NCI-H82 (cell line): ENCODE measurements at regions not wholly inside any gene's neighbourhood (a gene's known extent, or its start where the extent isn't known, plus 50 kb on each side); places are given as distances from the start of the nearest gene placed in this dataset.
"Not testable (repeated sequence)": the region's sequence is repeated elsewhere in the genome, so short reads cannot be mapped to it uniquely, and the experiment has no call there.

Experiments used
- DNase-seq: peaks from one replicate; lab custom pipeline; 2025; lab: John Stamatoyannopoulos, UW

DNA sequence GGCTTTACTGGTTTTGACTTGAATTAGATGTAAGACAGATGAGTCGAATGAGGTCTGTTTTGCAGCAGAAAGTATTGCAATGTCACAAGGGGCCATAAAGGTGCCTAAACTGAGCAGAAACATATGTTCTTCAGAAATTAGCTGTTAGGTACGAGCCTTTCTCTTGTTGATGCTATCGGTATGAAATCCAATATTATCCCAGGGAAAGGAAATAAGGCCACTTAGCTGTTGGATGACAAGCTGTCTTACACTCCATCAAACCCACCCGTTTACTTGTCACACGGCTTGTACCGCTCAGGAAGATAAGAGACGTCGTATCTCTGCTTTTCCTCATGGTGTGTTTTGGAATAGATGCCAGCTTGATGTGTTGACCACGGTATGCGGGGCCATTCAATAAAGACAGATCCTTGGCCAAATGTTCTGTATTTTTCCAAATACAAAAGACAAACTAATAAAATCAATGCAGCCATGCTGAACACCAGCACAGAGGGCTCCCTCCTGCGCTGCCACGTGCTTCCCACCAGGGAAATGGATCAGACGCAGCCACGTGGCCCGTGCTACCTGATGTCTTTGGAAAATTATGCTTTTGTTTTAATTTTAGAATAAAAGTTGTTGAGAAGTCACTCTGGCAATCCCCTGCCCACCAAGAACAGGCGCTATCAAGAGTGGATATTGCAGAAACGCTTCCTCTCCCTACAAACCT lies 255.9 kb upstream of the SULF2 start:
- DNase-seq, result no peak

DNA sequence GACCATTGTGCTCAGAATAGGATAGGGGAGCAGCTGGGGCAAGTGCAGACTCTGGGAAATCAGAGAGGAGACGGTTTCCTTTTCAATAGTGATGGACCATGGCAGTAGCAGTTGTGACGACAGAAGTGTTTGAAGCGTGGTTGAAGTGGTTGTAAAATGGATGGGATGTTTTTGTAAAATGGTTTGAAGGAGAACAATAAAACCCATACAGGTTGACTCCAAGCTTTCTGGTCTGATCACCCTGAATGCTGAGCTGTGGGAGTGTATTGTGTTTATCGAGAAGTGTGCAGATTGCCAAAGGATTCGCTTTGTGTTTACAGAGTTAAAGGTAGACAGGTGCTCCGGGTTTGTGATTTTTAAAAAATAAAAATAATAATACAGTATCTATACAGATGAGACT lies 255.2 kb upstream of the SULF2 start:
- DNase-seq, result no peak

DNA sequence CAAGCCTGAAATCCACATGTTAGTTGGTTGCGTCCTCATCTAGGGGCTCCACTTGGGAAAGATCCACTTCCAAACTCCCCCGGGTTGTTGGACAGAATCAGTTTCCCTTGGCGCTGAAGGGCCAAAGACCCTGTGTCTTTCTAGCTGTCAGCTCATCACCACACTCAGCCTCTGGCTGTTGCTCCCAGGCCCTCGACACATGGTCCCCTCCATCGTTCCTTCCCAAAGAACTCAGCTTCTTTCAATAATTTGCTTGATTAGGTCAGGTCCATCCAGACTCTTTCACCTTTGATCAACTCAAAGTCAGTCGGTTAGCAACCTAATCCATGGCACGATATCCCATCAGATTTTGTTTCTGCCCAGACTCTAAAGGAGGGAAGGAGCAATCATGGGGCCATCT lies 254.8 kb upstream of the SULF2 start:
- DNase-seq, result no peak

DNA sequence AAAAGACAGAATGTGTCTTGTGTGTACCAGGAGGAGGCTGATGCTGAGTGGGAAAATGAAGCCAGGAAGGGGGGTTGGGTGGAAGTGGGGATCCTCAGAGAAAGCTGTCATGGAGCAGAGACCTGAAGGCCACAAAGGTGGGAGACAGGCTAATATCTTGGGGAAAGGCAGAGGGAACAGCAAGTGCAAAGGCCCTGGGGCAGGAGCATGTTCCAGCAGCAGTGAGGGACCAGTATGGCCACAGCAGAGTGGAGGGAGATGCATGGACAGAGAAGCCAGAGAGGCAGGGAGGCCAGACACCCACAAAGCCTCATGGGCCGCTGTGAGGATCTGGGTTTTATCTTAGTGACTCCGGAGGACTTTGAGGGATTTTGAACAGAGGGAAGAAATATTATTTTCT lies 254.2 kb upstream of the SULF2 start:
- no peak for DNase-seq

DNA sequence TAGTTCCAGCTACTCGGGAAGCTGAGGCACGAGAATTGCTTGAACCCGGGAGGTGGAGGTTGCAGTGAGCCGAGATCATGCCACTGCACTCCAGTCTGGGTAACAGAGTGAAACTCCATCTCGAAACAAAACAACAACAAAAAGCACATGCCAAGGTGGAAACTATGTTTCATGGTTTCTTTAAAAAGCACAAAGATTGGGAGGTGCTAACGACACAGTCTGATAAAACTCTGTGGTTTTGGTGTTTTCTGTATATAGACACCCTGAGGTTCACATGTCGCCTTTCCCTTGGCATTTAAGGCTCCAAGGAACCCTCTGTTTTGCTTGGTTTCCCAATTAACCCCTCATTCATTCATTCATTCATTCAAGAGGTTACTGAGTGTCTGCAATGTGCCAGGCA lies 253.4 kb upstream of the SULF2 start:
- DNase-seq, result no peak

GRCh38 chr20:48037798-48038197 lies 252.5 kb upstream of the SULF2 start:
- not testable (repeated sequence) for DNase-seq

- DNase-seq, result no peak
Observed at GRCh38 chr20:48035961-48036731, 250.9 kb upstream of the SULF2 start.

- DNase-seq, result no peak
Observed at GRCh38 chr20:48034751-48035150, 249.5 kb upstream of the SULF2 start.

- DNase-seq, result not testable (repeated sequence)
Observed at GRCh38 chr20:48033005-48033404, 247.7 kb upstream of the SULF2 start.

GRCh38 chr20:48031122-48031521 lies 245.8 kb upstream of the SULF2 start:
- no peak for DNase-seq

- DNase-seq, result no peak
Observed at GRCh38 chr20:48026981-48027592, 241.8 kb upstream of the SULF2 start.

DNA sequence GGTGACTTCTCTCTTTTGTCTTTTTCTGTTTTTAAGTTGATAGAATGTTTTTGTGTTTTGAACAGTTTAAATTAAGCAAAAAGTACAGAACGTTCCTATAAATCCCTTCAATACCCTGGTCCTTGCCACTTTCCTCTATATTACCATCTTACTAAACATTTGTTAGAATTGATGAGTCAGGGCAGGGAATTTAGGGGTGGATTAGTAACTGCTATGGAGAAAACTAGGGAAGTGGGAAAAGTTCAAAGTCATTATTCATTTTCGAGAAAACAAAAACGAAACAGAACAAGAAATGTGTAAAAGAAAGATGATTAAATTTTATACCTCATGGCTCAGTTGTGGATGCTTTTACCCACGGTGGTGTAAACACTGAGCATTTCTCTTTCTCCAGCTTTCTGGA lies 240.4 kb upstream of the SULF2 start:
- DNase-seq, result no peak

DNA sequence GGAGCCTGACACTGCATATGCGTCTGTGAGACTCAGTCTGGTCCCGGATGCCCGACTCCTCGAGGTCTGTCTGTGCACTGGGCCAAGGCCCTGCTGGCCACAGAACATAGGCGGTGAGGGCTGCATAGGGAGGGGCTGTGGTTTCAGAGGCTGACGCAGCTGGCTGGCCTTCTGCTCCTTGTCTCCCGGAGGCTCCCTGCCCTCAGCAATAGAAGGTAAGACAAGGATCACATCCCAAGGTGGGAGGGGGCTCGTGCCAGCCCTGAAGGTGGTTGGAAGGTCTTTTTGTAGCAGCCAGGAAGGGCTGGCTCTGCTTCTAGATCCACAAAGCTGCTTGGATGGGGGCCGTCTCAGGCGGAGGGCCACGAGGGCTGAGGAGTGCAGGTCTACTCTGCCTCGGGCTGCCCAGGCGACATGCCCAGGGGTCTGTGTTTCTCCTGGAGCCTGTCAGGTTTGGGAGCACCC lies 239.8 kb upstream of the SULF2 start:
- DNase-seq, result peak; percentile 47

DNA sequence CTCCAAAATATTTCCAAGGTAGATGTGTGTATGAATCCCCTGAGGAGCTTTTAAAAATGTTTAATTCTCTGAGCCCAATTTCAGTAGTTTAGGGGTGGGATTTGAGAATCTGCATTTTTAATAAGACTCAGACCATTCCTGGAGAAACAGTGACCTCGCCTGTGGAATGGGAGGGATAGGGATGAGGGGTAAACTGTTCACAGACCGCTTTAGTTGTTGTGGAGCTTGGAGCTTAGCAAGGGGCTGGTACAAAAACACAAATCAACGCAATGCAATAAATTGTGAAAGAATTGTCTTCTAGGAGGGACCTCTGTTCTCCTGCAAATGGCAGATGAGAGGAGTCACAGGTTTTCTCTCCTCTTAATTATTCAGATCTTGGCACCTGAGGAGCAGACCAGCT lies 239.3 kb upstream of the SULF2 start:
- DNase-seq, result no peak

DNA sequence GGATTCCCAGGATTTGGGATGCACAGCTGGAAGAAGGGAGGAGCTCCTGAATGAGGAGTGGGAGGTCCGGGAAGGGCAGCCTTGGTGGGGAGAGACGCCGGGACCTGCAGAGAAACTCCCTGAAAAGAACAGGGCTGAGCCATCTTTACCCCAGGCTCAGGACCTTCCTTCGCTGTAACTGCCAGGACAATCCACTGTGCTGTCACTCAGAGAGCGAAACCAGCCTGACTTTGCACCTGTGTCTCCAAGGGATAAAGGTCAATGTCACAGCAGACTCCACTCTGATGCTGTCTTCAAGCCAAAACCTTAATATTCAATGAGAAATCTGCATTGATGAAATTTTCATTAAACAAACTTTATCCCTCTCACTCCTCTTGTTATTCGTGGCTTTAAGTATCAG lies 235.4 kb upstream of the SULF2 start:
- DNase-seq, result not testable (repeated sequence)

- DNase-seq, result no peak
Observed at GRCh38 chr20:48019940-48020339, 234.7 kb upstream of the SULF2 start.

DNA sequence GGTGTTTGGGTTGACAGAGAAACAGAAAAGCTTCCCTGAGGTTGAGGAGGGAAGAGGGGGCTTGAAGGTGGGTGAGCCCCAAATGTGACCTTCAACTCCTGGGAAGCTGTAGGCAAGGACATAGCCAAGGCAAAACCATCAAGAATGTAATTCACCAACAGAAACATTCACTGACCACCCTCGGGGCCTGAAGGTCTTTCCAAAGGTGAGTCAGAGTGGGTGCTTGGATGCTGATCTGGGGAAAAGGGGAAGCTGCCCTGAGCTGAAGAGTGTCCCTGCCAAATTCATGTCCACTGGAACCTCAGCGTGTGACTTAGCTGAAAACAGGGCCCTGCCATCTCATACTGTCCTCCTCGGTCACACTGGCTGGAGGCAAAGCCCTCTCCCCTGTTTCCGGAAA lies 234.2 kb upstream of the SULF2 start:
- DNase-seq, result no peak

- DNase-seq, result not testable (repeated sequence)
Observed at GRCh38 chr20:48018851-48019250, 233.6 kb upstream of the SULF2 start.

DNA sequence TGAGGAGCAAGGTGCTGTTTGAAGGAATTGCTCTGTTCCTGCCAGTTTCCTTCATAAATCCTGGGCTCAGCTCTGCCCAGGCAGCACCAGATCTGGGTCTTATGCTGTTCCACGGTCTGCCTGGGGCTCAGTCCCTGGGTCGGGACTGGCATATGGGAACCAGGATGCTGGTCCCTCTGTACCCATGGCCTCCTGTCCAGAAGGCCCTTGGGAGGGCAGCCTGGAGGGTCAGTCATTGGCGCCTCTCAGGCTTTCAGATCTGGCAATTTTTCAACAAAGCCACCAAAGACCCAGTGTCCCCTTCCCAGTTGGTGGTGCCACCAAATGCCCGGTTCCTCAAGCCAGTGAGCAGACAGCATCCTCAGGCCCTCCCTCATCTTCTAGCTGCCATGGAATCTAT lies 232.7 kb upstream of the SULF2 start:
- no peak for DNase-seq

DNA sequence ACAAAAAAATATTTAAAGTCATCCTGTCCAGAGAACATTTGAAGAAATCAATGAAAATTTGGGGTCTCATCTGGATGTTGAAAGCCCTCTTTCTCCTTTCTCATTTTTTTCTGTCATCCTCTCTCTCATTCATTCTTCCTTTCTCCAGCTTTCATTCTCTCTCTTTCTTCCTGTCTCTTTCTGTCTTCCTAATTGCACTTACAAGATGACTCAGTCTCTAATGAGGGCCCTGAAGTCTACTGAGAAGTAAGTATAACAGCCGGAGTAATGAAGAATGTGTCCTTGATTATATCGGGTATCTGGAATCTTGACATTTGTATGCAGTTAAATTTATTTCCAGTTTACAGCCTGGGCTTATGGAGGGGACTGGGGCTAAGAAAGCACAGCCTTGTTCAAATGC lies 232.2 kb upstream of the SULF2 start:
- no peak for DNase-seq

GRCh38 chr20:48015943-48016723 lies 230.9 kb upstream of the SULF2 start:
- no peak for DNase-seq

DNA sequence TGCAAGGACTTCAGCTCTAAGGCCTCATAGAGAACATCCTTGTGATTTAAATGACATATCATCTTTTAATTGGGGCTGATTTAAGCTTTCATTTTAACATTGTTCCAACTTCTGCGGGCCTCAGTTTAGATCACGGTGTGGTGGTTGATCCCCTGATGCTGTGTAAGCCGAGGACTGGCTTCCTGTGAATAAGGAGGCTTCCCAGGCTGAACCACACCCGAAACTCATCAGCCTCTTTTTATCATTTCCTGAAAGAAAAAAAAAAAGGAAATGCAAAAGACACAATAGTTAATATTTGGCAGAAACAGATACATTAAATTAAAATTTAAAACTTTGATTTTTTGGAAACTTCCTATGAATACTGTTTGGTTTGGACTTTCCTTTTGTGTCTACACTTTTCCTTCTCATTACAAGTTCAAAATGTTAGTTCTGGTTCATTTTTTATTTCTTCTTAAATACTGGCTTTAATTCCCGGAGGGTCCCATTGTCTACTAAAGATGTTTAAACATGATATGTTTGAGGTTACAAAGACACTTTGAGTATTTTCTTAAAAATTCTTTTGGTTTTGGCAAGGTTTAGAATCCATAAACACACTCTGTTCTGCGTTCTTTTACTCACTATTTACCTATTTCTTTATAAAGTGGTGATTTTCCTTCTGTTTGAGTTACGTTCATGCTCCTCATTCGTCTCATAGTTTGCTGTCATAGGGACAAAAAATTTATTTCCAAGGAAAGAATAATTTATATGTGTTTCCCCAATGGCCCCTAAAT lies 230.0 kb upstream of the SULF2 start:
- no peak for DNase-seq
